Peyer's patch (tissue), 4 donors: ENCODE measurements at regions not wholly inside any gene's neighbourhood (a gene's known extent, or its start where the extent isn't known, plus 50 kb on each side); places are given as distances from the start of the nearest gene placed in this dataset.

Source experiments
- DNase-seq, 3 donors: peaks; one replicate each; pipeline ENCODE4 v3.0.0-alpha.2; 2017 to 2019
- H3K27ac ChIP-seq, 4 donors: fragments of 200-600 bp; sonication (generic); one replicate each; pipeline ENCODE4 v1.5.1; 2016 to 2019
- H3K27me3 ChIP-seq, 2 donors: fragments of 200-600 bp; sonication (generic); one replicate each; pipeline ENCODE4 v1.5.1; 2019
- H3K36me3 ChIP-seq, 3 donors: fragments of 200-600 bp; sonication (generic); one replicate each; pipeline ENCODE4 v1.5.1; 2016 to 2019
- H3K4me1 ChIP-seq, 4 donors: fragments of 200-600 bp; sonication (generic); one replicate each; pipeline ENCODE4 v1.5.1; 2016 to 2019
- H3K4me3 ChIP-seq, 4 donors: fragments of 200-600 bp; sonication (generic); 1 replicate in 3 of 4; 2 replicates in 1 of 4; pipeline ENCODE4 v1.5.1; 2016 to 2019; ENCODE audit warnings: mild to moderate bottlenecking in 1 of 4
- H3K9me3 ChIP-seq, 4 donors: fragments of 200-600 bp; sonication (generic); one replicate each; pipeline ENCODE4 v1.5.1; 2016 to 2019; ENCODE audit warnings: mild to moderate bottlenecking in 1 of 4
- CTCF ChIP-seq, 6 experiments: fragments of 450-650 bp in 4 of 6; fragments of 200-600 bp in 2 of 6; sonication (generic) in 1 of 6; IDR thresholded peaks; one replicate each; pipeline ENCODE4 v1.5.1; 2017 to 2019; ENCODE audit warnings: antibody characterized with exemption in 6 of 6, mild to moderate bottlenecking in 3 of 6, moderate library complexity in 1 of 6
- POLR2A ChIP-seq, 2 donors: fragments of 450-650 bp; IDR thresholded peaks; one replicate each; pipeline ENCODE4 v1.5.1; 2017; ENCODE audit warnings: antibody characterized with exemption in 2 of 2, mild to moderate bottlenecking in 2 of 2, moderate library complexity in 2 of 2

GRCh38 chr4:100707786-100708185 lies 190.0 kb upstream of the EMCN start:
- TF ChIP-seq CTCF (IDR thresholded peaks at IDR 0.05) (no peak), POLR2A (IDR thresholded peaks at IDR 0.05) (no peak)
- no peak overlapping the region for H3K4me3 ChIP-seq
- H3K4me1 ChIP-seq: no peaks in the 10 kb centered on the region
- H3K36me3 ChIP-seq: no peaks in the 10 kb centered on the region
- no peaks in the 10 kb centered on the region for H3K27me3 ChIP-seq
- no peaks in the 10 kb centered on the region for H3K9me3 ChIP-seq
- no peak overlapping the region for H3K27ac ChIP-seq
- DNase-seq: no peak

DNA sequence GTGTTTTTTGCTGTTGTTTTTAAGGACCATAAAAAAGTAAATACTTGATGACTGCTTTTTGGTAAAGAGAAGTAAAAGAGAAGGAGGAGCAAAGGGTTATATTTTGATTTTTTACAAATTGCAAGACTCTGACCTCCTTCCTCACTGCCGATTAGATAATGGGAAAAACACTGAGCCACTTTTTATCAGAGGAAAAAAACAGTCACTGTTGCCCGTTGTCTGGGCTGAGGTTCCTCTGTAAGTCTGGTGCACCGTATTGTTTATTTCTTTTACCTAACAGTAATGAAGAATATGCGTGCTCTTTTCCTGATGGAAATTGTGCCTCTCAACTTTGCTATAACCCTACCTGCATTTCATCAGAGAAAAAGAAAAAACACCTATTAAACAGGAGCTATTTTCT lies 178.7 kb upstream of the EMCN start:
- TF ChIP-seq POLR2A (IDR thresholded peaks at IDR 0.05) (no peak), CTCF (IDR thresholded peaks at IDR 0.05) (no peak)
- Histone ChIP-seq H3K9me3 (no peaks in the 10 kb centered on the region), H3K4me3 (no peak overlapping the region), H3K27me3 (no peaks in the 10 kb centered on the region), H3K36me3 (no peaks in the 10 kb centered on the region), H3K27ac (no peak overlapping the region), H3K4me1 (no peaks in the 10 kb centered on the region)
- DNase-seq: no peak

GRCh38 chr4:100695871-100696270 lies 178.0 kb upstream of the EMCN start:
- DNase-seq: no peak
- TF ChIP-seq CTCF (IDR thresholded peaks at IDR 0.05) (no peak), POLR2A (IDR thresholded peaks at IDR 0.05) (no peak)

GRCh38 chr4:100695039-100695654 lies 177.3 kb upstream of the EMCN start:
- H3K4me3 ChIP-seq: no peak overlapping the region
- H3K27ac ChIP-seq: no peak overlapping the region
- no peaks in the 10 kb centered on the region for H3K4me1 ChIP-seq
- no peaks in the 10 kb centered on the region for H3K9me3 ChIP-seq
- H3K36me3 ChIP-seq: no peaks in the 10 kb centered on the region
- no peak for DNase-seq
- TF ChIP-seq POLR2A (IDR thresholded peaks at IDR 0.05) (no peak), CTCF (IDR thresholded peaks at IDR 0.05) (no peak)
- no peaks in the 10 kb centered on the region for H3K27me3 ChIP-seq

More at GRCh38 chr4:100695871-100696270, 178.0 kb upstream of the EMCN start:
- no peak overlapping the region for H3K4me3 ChIP-seq
- H3K27ac ChIP-seq: no peak overlapping the region
- H3K4me1 ChIP-seq: no peaks in the 10 kb centered on the region
- no peaks in the 10 kb centered on the region for H3K27me3 ChIP-seq
- H3K9me3 ChIP-seq: no peaks in the 10 kb centered on the region
- H3K36me3 ChIP-seq: no peaks in the 10 kb centered on the region

DNA sequence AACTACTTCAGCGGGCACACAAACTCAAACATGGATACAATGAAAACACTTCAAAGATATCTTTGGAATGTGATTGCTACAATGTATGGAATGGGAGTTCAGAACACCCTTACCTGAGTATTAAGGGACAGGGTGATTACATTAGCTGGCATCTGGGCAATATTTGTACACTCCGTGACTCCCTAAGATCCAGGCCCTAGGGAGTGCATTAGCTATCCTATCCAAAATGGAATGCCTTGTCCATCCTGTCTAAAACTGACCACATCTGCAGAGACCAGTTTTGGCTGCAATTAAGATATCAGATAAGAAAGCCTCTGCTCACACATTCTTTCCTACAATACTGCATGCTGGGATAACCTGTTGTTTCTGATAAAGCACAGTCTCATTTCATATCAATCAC lies 176.6 kb upstream of the EMCN start:
- no peak for DNase-seq

More for the DNA sequence above, 176.6 kb upstream of the EMCN start:
- Histone ChIP-seq H3K27ac (no peak overlapping the region), H3K9me3 (no peaks in the 10 kb centered on the region), H3K36me3 (no peaks in the 10 kb centered on the region), H3K27me3 (no peaks in the 10 kb centered on the region), H3K4me3 (no peak overlapping the region), H3K4me1 (no peaks in the 10 kb centered on the region)
- TF ChIP-seq CTCF (IDR thresholded peaks at IDR 0.05): no peak
- TF ChIP-seq POLR2A (IDR thresholded peaks at IDR 0.05): no peak
